GM21717 (cell line): ENCODE measurements at regions not wholly inside any gene's neighbourhood (a gene's known extent, or its start where the extent isn't known, plus 50 kb on each side); places are given as distances from the start of the nearest gene placed in this dataset.
A peak's percentile ranks its signal among the peaks of the same experiment; 100 is the strongest.
"Not testable (repeated sequence)": the region's sequence is repeated elsewhere in the genome, so short reads cannot be mapped to it uniquely, and the experiment has no call there.

Source experiments
- ATAC-seq: cut with Tn5 transposase; IDR thresholded peaks from one replicate; pipeline ENCODE4 v1.9.1; 2021; ENCODE audit warnings: mild to moderate bottlenecking, moderate library complexity; ENCODE audit not compliant: unreplicated experiment

DNA sequence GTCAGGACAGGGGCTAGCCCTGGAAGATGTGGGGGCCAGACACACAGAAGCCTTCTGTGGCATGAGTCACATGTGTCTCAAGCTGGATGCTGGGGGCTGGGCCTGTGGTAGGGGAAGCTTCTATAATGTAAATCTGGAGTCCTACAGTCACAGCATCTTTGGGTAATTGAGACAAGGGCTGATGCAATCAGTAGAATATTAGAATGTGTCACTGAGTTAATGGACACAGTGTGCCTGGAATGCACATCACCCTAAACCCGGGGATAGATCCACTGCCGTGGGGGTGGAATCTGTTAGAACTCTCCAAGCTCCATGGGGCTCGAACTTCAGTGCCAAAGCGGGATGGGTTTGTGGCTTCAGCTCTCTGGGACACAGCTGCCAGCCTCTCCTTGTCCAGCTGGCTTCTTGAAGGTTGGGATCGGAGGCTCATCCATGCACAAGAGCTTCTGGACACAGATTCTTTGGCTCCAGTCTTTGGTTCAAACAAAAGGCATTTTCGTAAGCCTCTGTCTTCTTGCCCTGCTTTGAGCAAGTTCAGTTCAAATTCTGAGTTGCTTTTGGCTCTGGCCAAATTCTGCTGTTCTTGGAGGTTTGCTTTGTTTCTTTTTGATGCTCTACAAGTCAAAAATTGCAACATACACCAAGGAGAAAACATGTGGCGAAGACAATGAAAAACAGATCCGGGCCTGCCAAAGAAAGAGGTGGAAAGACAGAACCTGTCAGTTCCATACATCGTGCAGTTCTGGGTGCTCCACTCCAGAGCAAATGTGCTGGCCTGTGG lies 194.8 kb upstream of the ZNF32 start:
- no peak for ATAC-seq

DNA sequence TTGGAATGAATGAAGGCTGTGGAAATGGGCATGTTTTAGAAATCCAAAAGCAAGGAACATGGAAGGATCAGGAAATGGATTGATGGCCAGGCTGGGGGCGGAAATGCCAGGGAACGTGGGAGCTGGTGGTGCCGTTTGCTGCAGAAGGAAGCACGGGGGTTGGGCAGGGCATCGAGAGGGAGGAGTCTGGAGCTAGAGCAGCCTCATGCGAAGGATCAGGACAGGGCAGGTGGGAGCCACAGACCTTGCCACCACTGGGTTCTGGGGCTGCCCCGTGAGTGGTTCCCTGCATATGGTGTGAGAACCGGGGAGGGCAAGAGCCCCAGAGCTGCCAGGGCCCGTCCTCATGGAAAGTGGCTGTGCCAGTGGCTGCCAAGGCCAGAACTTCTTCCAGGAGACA lies 193.8 kb upstream of the ZNF32 start:
- ATAC-seq = no peak

DNA sequence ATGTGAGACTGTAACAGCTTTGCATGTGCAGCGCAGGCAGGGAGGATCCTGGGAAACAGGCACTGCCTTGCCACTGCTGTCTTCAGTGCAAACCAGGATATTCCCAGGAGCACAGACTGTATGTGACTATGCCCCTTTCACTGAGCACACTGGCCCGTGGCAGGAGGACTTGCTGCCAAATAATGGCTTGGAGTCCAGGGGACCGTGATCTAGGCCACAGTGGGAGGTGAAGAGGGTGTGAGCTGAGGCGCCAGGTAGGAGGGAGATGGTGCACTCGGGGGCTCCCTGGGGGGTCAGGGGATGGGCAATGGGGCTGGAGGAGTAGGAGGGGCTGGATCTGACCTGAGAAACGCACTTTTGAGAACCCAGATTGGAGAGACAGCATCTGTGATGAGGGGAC lies 193.4 kb upstream of the ZNF32 start:
- ATAC-seq = no peak

DNA sequence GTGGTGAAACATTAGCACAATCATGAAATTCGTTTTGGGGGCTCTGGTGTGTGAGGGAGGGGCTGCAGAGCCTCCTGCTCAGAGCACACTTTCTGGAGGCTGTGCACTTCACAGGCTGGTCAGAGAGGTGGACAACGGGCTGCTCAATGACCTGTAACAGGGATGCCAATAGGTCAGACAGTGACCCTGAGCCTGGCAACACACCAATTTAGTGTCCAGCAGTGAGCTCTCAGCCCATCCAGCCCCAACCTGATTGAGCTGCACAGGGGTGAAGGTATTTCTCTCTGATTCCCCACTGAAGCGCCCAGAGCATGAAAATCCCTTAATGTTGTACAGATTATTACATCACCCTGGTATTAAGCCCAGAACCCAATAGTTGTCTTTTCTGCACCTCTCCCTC lies 191.3 kb upstream of the ZNF32 start:
- no peak for ATAC-seq

DNA sequence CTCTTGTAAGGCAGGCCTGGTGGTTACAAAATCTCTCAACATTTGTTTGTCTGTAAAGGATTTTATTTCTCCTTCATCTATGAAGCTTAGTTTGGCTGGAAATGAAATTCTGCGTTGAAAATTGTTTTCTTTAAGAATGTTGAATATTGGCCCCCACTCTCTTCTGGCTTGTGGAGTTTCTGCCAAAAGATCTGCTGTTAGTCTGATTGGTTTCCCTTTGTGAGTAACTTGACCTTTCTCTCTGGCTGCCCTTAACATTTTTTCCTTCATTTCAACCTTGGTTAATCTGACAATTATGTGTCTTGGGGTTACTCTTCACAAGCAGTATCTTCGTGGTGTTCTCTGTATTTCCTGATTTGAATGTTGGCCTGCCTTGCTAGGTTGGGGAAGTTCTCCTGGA lies 186.1 kb upstream of the ZNF32 start:
- ATAC-seq = not testable (repeated sequence)

DNA sequence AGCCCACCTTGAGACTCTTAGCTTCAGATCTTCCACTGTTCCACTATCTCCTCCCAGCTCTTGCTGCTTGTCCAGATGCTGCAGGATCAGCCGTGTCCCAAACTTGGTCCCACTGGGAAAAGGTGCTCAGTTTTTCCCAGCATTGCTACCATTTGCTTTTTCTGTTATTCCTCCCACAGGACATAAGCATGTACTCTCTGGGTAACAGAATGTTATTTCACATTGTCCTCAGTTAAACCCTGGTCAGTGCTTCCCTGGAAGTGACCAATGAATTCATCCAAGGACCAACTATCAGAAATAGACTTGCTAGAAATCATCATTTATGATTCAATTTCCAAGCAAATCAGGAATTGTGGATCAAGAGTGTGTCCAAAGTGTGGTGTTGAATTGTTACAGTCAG lies 179.2 kb upstream of the ZNF32 start:
- ATAC-seq = no peak

DNA sequence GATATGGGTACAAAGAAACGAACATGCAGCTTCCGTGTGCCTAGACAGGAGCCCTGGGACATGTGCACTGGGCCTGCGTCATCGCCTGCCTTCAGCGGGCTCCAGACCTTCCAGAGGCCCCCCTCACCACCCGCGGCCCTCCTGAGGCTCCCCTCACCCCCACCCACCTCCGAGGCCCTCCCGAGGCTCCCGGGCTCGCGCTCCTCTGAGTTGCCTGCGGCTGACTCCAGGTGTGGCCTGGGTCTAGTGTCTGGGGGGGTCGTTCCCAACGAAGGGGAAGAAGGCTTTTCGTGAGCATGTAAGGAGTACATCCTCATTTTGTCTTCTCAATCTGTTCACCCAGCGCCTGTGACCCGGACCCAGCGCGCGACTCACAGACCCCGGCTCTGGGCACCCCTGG lies 177.3 kb upstream of the ZNF32 start:
- ATAC-seq = no peak

DNA sequence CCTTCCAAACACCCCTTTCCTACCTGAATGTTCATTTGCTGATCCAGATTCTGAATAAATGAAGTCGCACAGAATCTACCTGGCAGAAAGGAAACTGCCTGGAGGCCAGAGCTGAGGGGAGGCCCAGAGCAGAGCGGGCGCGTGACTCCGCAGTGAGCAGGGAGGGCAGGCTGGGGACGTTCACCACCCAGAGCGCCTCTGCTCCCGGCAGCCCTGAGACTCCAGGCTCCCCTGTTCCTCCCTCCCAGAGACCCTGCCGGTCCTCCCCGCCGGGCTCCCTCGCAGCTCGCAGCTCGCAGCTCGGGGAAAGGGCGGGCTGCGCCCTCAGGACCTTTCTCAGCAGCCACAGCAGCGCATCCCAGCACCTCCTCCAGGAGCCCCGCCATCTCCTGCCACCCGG lies 176.7 kb upstream of the ZNF32 start:
- no peak for ATAC-seq

DNA sequence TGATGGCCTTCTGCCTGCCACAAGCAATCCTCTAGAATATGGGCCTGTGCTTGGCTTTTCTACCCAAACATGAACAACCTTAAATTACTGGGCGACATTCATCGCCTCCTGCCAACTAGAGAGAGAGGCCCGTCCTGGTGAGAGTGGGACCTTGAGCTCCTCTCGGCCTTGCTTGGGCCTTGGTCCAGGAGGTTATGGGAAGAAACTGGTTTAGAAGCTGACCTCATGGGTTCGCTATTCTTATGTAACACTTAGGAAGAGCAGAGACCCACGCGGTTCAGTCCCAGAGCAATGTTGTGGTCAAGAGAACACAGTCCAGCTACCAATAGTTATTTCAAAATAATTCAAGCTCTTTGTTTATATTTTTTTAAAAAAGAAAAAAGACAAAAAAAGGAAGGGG lies 176.3 kb upstream of the ZNF32 start:
- no peak for ATAC-seq

DNA sequence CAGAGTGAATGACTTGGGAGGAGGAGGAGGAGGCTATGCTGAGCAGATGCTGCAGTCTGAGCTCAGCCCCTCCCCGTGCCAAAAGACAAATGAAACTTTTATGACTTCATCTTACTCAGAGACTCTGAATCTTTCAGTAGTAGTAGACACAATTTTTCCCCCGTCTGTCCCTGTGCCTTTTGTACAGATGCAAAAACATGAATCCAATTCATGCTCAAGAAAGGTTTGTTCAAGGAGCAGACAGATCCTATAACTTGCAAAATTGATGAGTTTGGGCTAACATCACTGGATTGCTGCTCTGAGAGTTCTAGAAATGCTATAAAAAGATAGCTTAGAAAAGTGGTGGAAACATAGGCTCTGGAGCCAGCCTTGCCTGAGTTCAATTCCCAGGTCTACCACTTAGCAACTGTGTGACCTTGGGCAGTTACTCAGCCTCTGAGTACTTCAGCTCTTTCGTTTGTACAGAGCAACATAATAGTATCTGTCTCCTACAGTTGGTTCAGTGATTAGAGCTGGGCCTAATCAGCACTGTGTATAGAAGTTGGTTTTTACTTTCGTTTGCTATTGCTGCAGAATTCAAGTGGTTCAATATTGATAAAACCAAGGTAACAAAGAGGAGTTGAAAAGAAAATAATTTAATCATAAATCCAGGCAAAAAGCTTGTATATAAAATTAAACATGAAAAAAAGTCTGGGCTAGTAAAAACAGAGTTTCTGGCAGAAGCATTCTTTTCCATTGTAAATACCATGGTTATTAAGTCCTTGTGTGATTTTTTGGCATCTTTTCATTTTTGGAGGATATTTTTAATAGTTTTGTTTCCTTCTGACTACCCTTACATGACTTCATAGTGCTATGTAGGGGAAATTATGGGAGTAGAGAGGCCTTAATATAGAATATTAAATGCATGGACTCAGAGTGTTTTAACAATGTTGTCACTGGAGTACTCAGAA lies 174.2 kb upstream of the ZNF32 start:
- ATAC-seq = peak; percentile 54

DNA sequence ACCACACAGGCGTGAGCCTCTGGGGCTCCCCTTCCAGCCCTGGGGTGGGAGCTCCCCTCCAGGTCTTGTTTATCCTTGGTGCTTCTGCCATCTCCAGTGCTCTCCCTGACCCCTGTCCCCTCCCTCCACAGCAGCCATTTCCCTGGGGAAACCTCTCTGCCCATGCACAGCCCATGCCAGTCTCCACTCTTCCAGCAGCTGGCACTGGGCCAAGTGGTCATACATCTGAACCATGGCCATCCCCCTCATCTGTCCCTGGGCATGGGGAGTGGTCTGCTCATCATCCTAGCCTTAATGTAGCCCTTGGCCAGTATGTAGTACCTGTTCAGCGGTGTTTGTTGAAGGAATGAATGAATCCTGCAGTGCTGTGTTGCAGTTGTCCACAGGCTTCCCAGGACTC lies 172.4 kb upstream of the ZNF32 start:
- no peak for ATAC-seq

DNA sequence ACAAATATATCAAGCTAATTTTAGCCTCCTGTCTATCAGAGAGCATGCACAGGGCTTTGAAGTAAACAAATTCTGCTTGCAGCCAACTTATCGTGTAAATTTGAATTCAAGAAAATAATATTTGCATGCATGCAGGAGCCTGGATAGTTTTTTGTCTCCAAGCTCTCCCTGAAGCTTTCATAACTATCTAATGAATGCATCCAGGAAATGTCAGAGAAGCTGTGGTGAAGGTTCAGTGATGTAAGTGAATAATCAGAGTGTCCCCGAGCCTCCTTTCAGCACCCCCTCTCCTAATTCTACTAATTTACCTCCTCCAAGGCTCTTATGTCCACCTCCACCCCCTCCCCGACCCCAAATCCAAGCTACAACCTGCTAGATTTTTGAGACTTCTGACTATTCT lies 172.0 kb upstream of the ZNF32 start:
- ATAC-seq = no peak

DNA sequence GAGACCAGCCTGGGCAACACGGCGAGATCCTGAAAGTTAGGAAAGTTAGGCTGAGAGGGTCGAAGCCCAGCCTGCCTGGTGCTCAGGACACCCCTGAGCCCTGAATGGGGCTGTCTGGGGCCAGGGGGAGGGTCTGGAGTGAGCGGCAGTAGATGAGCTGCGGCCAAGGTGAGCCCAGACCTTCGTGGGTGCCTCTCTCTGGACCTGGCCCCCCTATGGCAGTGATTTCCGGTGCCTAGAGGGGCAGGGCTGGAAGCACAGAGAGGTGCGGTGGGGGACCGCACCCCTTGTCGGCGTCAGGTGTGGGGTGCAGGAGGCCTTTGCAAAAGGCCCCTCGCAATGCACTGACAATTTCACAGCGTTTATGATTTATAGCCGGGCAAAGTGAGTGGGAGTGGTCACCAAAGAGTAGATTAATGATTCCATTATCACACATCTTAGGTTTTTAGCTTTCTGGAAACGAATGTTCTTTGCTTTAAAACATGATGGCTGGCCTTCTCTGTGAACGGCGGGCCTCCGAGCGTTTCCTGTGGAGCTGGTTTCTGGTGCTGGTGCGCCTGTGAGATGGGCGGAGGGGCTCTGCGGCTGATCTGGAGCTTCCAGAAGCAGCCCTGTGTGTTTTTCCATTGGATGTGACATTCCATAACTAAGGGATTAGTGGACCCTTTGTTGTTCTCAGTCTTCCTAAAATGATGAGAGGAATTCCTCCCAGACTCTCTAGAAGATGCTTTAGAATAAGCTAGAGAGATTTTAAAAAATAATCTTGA lies 171.0 kb upstream of the ZNF32 start:
- ATAC-seq = no peak

DNA sequence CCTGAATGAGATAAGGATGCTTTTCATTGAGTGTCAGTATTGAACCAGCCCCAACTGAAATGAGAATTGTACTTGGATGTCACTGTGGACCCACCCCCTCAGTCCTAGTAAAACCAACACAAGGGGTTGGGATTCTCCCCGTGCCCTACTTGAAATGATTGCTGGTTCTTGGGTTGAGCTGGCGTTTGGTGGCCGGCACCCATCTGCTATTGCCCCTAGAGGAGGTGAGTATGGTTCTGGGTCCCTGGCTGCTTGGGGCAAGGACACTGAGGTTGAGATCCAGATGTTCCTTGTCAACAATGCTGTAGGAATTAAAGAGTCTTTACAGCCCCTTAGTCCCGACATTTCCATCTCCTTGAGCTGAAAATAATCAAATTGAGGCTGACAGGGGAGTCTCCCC lies 170.0 kb upstream of the ZNF32 start:
- no peak for ATAC-seq

DNA sequence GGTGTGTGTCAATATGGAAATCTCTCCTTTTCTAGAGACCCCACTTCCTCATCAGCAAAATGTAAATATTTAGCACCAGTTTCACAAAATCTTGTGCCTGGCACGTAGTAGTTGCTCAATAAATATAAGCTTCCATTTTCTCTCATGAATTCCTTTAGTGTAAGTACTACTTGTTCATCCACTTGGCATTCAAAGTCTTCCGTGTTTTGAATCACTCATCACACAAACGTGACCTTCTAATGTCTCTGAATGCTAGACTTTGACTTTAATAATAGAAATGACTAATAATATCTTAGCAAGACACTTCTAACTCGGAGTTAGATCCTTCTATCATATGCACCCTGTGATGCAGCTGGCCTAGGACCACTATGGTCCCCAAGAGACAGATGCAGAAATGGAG lies 168.7 kb upstream of the ZNF32 start:
- no peak for ATAC-seq

DNA sequence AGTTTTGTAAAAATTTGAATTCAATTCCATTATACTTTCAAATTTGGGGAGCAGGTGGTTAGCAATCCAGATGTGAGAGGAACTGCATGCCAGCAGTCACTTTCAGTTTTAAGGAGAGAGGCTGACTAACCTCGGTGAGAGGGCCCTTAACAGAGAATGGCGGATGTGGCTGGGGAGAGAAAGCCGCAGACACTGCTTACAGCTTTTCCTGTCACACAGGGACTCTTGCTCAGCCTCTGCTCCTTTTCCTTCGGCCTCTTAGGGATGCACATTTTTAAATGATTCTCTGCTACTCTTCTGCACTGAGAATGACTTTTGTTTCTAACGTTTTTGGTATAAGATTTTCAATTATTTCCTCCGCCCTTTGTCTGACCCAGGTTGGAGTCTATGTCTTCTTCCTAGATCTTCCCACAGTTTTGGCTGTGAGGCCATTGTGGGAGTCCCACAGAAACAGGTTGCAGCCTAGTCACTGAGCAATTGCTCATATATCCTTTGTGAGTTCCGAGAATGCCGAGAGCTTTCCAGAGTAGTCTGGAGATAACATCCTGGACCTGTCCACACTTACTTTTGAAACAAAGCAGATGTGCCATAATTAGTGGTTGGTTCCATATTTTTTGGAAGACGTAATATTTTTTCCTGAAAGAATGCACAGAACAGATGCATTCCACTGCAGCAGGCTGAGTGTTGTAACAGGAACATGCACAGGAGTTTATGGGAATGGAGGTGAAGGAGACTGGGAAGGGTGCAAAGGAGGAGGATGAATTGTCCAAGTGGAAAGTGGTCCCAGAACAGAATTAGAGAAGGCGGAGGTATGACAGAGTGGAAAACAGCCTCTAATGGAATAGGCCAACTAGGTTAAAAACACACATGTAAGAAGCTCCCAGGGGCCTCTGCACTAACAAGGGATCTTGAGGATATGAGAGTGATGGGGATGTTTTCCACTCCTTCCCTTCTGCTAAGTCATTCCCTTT lies 168.0 kb upstream of the ZNF32 start:
- ATAC-seq = peak; percentile 94

DNA sequence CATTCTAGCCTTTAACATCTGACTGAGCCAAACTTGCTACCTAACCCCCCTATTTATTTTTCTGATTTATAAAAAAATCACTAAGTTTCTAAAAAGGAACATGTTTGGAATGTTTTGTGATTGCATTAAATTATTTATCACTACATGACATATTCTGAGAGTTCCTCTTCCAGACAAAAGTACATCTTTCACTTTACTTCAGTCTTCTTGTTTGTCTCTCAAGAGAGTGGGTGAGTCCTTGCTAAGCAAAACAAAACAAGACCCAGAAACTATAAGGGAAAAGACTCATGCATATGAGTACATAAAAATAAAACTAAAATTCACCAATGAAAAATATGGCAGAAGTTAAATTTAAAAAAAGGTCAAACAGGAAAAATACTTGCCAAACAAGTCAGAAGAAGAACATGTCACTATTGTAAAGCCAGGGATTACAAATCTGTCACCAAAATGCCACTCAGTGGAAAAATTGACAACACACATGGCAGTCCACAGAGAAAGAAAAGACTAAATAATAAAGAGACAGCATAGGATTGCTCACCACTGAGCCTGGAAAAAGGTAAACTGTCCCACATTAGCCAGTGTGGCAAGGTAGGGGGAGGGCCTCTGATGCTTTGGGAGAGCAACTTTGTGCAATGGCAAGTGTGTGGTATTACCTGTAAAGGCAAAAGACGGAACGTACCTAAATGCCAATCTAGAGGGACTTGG lies 166.7 kb upstream of the ZNF32 start:
- ATAC-seq = no peak

DNA sequence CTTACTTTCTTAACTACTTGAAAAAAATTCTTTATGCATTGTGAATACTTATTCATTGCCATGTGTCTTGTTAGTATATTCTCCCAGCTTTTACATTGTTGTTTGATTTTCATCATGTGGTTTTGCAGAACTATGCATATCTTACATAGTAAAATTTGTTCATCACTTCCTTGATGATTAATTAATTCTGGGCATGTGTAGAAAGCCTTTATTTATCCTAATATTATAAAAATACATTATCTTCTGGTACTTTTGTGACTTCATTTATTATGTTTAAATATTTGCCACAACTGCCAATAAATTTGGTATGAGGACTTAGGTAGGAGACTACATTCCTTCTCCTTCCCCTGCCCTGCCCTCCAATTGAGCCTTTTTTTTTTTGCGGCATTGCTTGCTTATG lies 166.0 kb upstream of the ZNF32 start:
- no peak for ATAC-seq

DNA sequence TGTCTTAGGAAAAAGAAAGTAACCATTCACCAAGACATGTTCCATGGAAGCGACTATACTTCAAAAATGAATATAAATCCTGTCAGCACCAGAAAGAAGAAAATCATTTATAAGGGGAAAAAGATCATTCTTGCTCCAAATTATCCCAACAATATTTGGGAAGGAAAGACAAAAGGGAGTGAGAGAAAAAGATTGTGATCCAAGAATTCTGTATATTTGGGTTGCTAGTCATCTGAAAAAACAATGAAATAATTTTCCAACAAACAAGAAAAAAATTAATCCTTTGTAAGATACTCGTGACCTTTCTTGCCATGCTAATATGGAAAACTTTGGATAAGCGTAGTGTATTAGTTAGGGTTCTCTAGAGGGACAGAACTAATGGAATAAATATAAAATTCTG lies 163.2 kb upstream of the ZNF32 start:
- no peak for ATAC-seq
